ENCODE measurements at regions not wholly inside any gene's neighbourhood (a gene's known extent, or its start where the extent isn't known, plus 50 kb on each side); places are given as distances from the start of the nearest gene placed in this dataset.
"Not testable (repeated sequence)": the region's sequence is repeated elsewhere in the genome, so short reads cannot be mapped to it uniquely, and the experiment has no call there.

DNA sequence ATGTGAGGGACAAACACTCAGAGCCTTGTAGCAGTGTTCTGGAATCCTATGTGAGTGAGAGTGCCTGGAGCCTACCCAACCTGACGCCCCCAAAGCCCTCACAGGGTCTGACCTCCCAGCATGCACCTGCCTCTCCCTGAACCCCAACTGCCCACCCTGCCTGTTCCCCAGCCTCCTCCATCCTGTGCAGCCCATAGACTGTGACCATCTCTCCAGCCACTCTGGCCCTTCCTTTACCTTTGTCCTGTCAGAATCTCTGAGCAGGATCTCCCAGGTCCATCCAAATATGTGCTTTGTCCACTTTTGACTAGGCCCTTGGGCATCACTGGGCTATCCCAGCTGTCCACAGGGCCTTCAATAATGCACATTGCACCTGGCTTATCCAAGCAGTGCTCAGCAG lies 1159.8 kb upstream of the TPTE start:
- H3K4me3 ChIP-seq (ENCODE audit: low read length in 3 of 3); FAIRE-seq; H3K9ac ChIP-seq (ENCODE audit: low read length in 3 of 3); H3K27me3 ChIP-seq (ENCODE audit: control insufficient read depth, insufficient read depth, low read length); H3K9me3 ChIP-seq (ENCODE audit: control insufficient read depth in 2 of 3, insufficient read depth in 1 of 3, low read length in 3 of 3); H3K36me3 ChIP-seq (ENCODE audit: control insufficient read depth in 2 of 3, insufficient read depth in 3 of 3, low read length in 3 of 3); H3K27ac ChIP-seq (ENCODE audit: low read depth in 2 of 2, low read length in 2 of 2); H3K4me1 ChIP-seq (ENCODE audit: control insufficient read depth in 2 of 3, insufficient read depth in 2 of 3, low read depth in 1 of 3, low read length in 3 of 3); intact Hi-C loops (cut with DNase I): not testable (repeated sequence)
- DNase-seq: peak in 2 of 5 donors; percentile 0 to 3

- H3K36me3 ChIP-seq (ENCODE audit: control insufficient read depth in 2 of 3, insufficient read depth in 3 of 3, low read length in 3 of 3); H3K9ac ChIP-seq (ENCODE audit: low read length in 3 of 3); H3K4me1 ChIP-seq (ENCODE audit: control insufficient read depth in 2 of 3, insufficient read depth in 2 of 3, low read depth in 1 of 3, low read length in 3 of 3); H3K27me3 ChIP-seq (ENCODE audit: control insufficient read depth, insufficient read depth, low read length); H3K9me3 ChIP-seq (ENCODE audit: control insufficient read depth in 2 of 3, insufficient read depth in 1 of 3, low read length in 3 of 3); H3K27ac ChIP-seq (ENCODE audit: low read depth in 2 of 2, low read length in 2 of 2); intact Hi-C loops (cut with DNase I); FAIRE-seq; H3K4me3 ChIP-seq (ENCODE audit: low read length in 3 of 3): not testable (repeated sequence)
- peak in 2 of 5 donors; percentile 2 to 66 for DNase-seq
Measured at GRCh38 chr21:9362309-9362708, 1159.1 kb upstream of the TPTE start.

- FAIRE-seq; H3K27ac ChIP-seq (ENCODE audit: low read depth in 2 of 2, low read length in 2 of 2); H3K4me1 ChIP-seq (ENCODE audit: control insufficient read depth in 2 of 3, insufficient read depth in 2 of 3, low read depth in 1 of 3, low read length in 3 of 3); H3K27me3 ChIP-seq (ENCODE audit: control insufficient read depth, insufficient read depth, low read length); H3K9me3 ChIP-seq (ENCODE audit: control insufficient read depth in 2 of 3, insufficient read depth in 1 of 3, low read length in 3 of 3); H3K36me3 ChIP-seq (ENCODE audit: control insufficient read depth in 2 of 3, insufficient read depth in 3 of 3, low read length in 3 of 3); H3K4me3 ChIP-seq (ENCODE audit: low read length in 3 of 3); H3K9ac ChIP-seq (ENCODE audit: low read length in 3 of 3); intact Hi-C loops (cut with DNase I): not testable (repeated sequence)
- DNase-seq: peak in 1 of 5 donors; percentile 58
Measured at GRCh38 chr21:9365815-9366214, 1155.6 kb upstream of the TPTE start.

DNA sequence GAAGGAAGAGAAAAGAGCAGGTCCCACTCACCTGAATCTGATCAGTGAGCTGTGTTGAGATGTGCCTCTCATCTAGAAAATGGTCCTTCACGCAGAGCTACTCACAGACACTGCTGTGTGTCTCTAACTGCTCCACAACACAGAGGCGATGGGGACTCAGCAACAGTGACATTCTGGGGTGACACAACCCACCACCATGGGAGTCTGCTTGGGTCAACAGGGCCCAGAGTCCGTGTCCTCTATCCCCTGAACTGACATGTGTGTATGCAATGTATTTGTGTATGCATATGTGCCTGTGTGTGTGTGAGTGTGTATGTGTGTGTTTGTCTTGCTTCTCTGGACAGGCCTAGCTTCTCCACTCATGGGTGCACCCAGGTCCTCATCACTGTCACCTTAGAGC lies 1154.8 kb upstream of the TPTE start:
- DNase-seq; H3K36me3 ChIP-seq (ENCODE audit: control insufficient read depth in 2 of 3, insufficient read depth in 3 of 3, low read length in 3 of 3); H3K9ac ChIP-seq (ENCODE audit: low read length in 3 of 3); H3K9me3 ChIP-seq (ENCODE audit: control insufficient read depth in 2 of 3, insufficient read depth in 1 of 3, low read length in 3 of 3); H3K4me1 ChIP-seq (ENCODE audit: control insufficient read depth in 2 of 3, insufficient read depth in 2 of 3, low read depth in 1 of 3, low read length in 3 of 3); H3K4me3 ChIP-seq (ENCODE audit: low read length in 3 of 3); H3K27ac ChIP-seq (ENCODE audit: low read depth in 2 of 2, low read length in 2 of 2); FAIRE-seq; intact Hi-C loops (cut with DNase I); H3K27me3 ChIP-seq (ENCODE audit: control insufficient read depth, insufficient read depth, low read length): not testable (repeated sequence)

Measured in kidney (tissue), 10 donors.